ENCODE measurements at regions not wholly inside any gene's neighbourhood (a gene's known extent, or its start where the extent isn't known, plus 50 kb on each side); places are given as distances from the start of the nearest gene placed in this dataset.

GRCh38 chr6:155589190-155589589, 133.6 kb upstream of the NOX3 start:
- TF ChIP-seq, protein P1, sequence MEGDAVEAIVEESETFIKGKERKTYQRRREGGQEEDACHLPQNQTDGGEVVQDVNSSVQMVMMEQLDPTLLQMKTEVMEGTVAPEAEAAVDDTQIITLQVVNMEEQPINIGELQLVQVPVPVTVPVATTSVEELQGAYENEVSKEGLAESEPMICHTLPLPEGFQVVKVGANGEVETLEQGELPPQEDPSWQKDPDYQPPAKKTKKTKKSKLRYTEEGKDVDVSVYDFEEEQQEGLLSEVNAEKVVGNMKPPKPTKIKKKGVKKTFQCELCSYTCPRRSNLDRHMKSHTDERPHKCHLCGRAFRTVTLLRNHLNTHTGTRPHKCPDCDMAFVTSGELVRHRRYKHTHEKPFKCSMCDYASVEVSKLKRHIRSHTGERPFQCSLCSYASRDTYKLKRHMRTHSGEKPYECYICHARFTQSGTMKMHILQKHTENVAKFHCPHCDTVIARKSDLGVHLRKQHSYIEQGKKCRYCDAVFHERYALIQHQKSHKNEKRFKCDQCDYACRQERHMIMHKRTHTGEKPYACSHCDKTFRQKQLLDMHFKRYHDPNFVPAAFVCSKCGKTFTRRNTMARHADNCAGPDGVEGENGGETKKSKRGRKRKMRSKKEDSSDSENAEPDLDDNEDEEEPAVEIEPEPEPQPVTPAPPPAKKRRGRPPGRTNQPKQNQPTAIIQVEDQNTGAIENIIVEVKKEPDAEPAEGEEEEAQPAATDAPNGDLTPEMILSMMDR (IDR thresholded peaks at IDR 0.05; ENCODE audit: low read length, missing control alignments), result no peak
- no peak for DNase-seq (ENCODE audit: low read depth)
- H3K4me3 ChIP-seq (replicated peaks; ENCODE audit: low read depth, low read length), result no peak overlapping the region

DNA sequence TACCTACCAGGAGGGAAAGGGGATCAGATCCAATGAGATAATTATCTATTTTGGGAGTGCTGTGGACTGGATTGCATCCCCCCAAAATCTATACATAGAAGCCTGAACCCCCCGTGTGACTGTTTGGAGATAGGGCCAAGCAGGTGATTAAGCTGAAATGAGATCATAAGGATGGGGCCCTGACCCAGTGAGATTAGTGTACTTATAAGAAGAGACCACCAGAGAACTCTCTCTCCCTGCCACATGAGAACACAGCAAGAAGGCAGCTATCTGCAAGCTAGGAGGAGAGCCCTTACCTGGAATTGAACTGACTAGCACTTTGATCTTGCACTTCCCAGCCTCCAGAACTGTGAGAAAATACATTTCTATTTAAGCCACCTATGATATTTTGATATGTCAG, 132.2 kb upstream of the NOX3 start:
- H3K4me3 ChIP-seq (replicated peaks; ENCODE audit: low read depth, low read length), result no peak overlapping the region
- TF ChIP-seq, protein P1 (IDR thresholded peaks at IDR 0.05; ENCODE audit: low read length, missing control alignments), result no peak
- DNase-seq (ENCODE audit: low read depth), result no peak

DNA sequence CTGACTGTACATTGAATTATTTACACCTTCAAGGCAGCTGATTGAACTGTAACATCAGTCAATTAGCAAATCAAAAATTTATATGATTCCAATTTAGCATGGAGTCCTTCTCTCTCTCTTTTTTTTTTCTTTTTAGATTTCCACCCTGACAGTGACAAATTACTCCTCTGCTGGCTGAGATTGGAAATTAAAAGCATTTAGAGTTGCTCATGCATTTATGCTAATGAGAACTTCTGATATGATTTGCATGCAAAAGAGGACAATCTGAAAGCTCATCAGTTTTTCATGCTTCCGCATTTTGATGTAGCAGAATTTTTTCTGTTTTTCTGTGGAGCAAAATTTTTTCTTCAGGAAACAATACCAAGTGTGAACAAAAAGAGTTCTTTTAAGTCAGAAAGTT, 130.5 kb upstream of the NOX3 start:
- DNase-seq (ENCODE audit: low read depth), result no peak
- H3K4me3 ChIP-seq (replicated peaks; ENCODE audit: low read depth, low read length), result no peak overlapping the region
- TF ChIP-seq, protein P1 (IDR thresholded peaks at IDR 0.05; ENCODE audit: low read length, missing control alignments), result no peak

DNA sequence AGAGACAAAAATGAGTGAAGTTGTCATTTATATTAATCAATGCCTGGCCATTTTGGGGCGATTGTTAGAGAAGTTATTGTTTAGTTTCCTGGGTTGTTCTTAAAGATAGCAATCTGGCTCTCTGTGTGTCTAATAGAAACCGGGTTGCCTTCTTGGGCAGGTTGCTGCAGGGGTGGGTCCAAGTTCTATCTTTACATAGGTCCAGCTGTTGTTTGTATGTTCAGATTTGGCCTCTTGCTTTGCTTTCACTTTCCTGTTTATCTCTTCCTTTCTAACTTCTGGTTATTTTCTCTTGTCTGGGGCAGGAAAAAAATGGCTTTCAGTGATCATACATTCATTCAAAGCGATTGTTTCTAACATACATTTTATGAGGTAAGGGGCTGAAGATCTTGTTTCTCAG, 128.4 kb upstream of the NOX3 start:
- no peak for DNase-seq (ENCODE audit: low read depth)
- TF ChIP-seq, protein P1 (IDR thresholded peaks at IDR 0.05; ENCODE audit: low read length, missing control alignments), result no peak
- no peak overlapping the region for H3K4me3 ChIP-seq (replicated peaks; ENCODE audit: low read depth, low read length)

- H3K4me3 ChIP-seq (replicated peaks; ENCODE audit: low read depth, low read length), result no peak overlapping the region
- TF ChIP-seq, protein P1 (IDR thresholded peaks at IDR 0.05; ENCODE audit: low read length, missing control alignments), result no peak
- DNase-seq (ENCODE audit: low read depth), result no peak
These were observed 126.7 kb upstream of the NOX3 start for GRCh38 chr6:155582016-155582991.

DNA sequence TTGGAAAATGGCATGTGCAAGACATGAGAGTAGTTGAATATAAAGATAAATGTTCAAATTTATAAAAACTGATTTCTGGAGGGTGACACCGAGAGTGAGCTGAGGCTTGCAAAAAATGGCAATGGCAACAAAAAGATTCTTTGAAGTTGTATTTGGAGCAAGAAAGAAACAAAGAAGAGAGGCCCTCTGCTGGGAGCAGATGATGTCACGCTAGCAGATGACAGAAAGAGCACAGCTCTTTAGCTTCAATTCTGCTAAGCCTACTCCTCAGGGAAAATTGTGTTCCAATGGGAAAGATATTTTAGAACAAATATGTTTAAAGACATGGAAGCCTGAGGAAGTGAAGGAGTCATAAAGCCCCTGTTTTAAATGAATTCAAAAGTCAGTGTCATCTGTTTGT, 125.3 kb upstream of the NOX3 start:
- TF ChIP-seq, protein P1 (IDR thresholded peaks at IDR 0.05; ENCODE audit: low read length, missing control alignments), result peak; percentile 12
- no peak for DNase-seq (ENCODE audit: low read depth)
- no peak overlapping the region for H3K4me3 ChIP-seq (replicated peaks; ENCODE audit: low read depth, low read length)
